ENCODE measurements at regions not wholly inside any gene's neighbourhood (a gene's known extent, or its start where the extent isn't known, plus 50 kb on each side); places are given as distances from the start of the nearest gene placed in this dataset.

DNA sequence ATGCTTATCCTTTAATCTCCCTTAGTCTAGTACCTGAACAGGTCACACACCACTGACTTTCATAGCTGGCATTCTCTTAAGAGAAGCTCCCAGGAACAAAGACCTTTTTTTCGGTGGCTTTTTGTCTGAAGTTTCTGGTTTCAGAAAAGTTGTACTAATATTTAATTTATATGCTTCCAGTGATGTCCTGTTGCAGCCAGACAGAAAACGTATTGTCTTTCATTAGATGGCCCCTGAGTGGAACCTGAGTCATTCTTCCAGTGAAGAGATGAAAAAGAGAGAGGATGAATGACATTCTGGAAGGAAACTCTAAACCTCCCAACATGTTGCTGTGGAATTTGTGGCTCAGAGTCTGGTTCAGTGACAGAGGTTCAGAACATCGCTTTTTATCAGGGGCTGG lies 274.8 kb upstream of the TAC1 start:
- no peaks in the 10 kb centered on the region for H3K27me3 ChIP-seq
- TF ChIP-seq POLR2A (IDR thresholded peaks at IDR 0.05) (no peak), EP300 (IDR thresholded peaks at IDR 0.05) (no peak), POLR2AphosphoS5 (IDR thresholded peaks at IDR 0.05) (no peak)
- TF ChIP-seq, protein P1, sequence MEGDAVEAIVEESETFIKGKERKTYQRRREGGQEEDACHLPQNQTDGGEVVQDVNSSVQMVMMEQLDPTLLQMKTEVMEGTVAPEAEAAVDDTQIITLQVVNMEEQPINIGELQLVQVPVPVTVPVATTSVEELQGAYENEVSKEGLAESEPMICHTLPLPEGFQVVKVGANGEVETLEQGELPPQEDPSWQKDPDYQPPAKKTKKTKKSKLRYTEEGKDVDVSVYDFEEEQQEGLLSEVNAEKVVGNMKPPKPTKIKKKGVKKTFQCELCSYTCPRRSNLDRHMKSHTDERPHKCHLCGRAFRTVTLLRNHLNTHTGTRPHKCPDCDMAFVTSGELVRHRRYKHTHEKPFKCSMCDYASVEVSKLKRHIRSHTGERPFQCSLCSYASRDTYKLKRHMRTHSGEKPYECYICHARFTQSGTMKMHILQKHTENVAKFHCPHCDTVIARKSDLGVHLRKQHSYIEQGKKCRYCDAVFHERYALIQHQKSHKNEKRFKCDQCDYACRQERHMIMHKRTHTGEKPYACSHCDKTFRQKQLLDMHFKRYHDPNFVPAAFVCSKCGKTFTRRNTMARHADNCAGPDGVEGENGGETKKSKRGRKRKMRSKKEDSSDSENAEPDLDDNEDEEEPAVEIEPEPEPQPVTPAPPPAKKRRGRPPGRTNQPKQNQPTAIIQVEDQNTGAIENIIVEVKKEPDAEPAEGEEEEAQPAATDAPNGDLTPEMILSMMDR (IDR thresholded peaks at IDR 0.05) = no peak
- 73 to 76% methylated on average over 3 of the region's 3 CpGs for WGBS, 2 donors
- no peaks in the 10 kb centered on the region for H3K9me3 ChIP-seq
- H3K4me3 ChIP-seq = no peak overlapping the region
- H3K36me3 ChIP-seq = no peaks in the 10 kb centered on the region
- no peak for DNase-seq
- intact Hi-C loops (cut with DNase I) = no loop called here
- H3K4me1 ChIP-seq = no peaks in the 10 kb centered on the region
- H3K27ac ChIP-seq = no peak overlapping the region

DNA sequence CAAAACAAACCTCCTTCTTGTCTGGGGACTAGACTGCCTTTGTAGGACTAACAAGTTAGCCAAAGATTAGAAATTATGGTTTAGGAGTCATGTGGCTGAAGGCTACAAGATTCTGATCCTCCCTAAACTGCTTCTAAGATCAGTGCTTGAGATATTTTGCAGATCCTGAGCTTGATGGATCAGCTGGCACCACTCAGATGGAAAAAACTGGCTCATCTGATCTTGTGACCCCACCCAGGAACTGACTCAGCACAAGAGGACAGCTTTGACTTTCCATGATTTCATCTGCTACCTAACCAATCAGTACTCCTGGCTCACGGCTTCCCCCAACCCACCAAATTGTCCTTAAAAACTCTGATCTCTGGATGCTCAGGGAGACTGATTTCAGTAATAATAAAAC lies 271.5 kb upstream of the TAC1 start:
- intact Hi-C loops (cut with DNase I) = no loop called here
- no peak overlapping the region for H3K27ac ChIP-seq
- TF ChIP-seq, protein P1 (IDR thresholded peaks at IDR 0.05) = no peak
- no peak for DNase-seq
- H3K36me3 ChIP-seq = no peaks in the 10 kb centered on the region
- no peaks in the 10 kb centered on the region for H3K4me1 ChIP-seq
- H3K9me3 ChIP-seq = no peaks in the 10 kb centered on the region
- no peak overlapping the region for H3K4me3 ChIP-seq
- 81 to 87% methylated on average over 1 of the region's 1 CpG for WGBS, 2 donors
- H3K27me3 ChIP-seq = no peaks in the 10 kb centered on the region

DNA sequence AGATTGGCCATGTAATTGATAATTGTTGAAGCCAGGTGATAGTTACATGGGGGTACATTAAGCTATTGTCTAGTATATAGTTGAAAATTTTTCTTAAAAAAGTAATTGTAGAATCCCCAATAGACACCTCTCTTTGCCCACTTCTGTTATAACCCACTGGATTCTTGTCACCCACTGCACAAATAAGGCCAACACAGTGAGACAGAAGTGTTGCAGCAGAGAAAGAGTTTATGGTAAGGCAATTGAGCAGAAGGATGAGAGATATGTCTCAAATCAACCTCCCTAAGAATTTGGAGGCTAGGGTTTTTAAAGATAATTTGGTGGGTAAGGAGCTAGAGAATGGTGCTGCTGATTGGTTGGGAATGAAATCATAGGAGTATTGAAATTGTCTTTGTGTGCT lies 270.3 kb upstream of the TAC1 start:
- Histone ChIP-seq H3K36me3 (no peaks in the 10 kb centered on the region), H3K27me3 (no peaks in the 10 kb centered on the region), H3K9me3 (no peaks in the 10 kb centered on the region), H3K4me3 (no peak overlapping the region), H3K27ac (no peak overlapping the region), H3K4me1 (no peaks in the 10 kb centered on the region)
- intact Hi-C loops (cut with DNase I) = no loop called here
- TF ChIP-seq EP300 (IDR thresholded peaks at IDR 0.05) (no peak), POLR2A (IDR thresholded peaks at IDR 0.05) (no peak), POLR2AphosphoS5 (IDR thresholded peaks at IDR 0.05) (no peak)
- TF ChIP-seq, protein P1 (IDR thresholded peaks at IDR 0.05) = no peak
- no peak for DNase-seq

DNA sequence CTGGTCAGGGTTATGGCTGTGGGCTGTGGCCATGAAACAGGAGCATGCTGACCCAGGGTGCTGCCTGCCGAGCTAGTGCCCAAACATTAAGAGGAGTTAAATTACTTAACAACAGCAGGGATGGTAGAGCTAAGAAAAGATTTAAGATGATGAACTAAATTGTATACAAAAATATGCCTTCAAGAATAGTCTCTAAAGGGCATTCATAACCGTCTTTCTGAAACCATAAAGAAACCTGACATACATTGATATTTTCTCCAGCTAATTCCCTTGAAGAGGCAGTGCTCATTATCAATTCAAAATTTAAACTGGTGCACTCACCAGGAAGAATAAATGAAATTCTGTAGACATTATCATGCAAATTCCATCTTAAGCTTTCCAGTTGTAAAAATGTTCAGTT lies 265.8 kb upstream of the TAC1 start:
- WGBS, 2 donors = 70 to 81% methylated on average over 2 of the region's 2 CpGs

More for the DNA sequence above, 265.8 kb upstream of the TAC1 start:
- TF ChIP-seq POLR2AphosphoS5 (IDR thresholded peaks at IDR 0.05) (no peak), EP300 (IDR thresholded peaks at IDR 0.05) (no peak), POLR2A (IDR thresholded peaks at IDR 0.05) (no peak)
- TF ChIP-seq, protein P1 (IDR thresholded peaks at IDR 0.05) = no peak
- no peak overlapping the region for H3K4me3 ChIP-seq
- no peaks in the 10 kb centered on the region for H3K27me3 ChIP-seq
- no peak overlapping the region for H3K27ac ChIP-seq
- no peaks in the 10 kb centered on the region for H3K36me3 ChIP-seq
- DNase-seq = no peak
- no peaks in the 10 kb centered on the region for H3K9me3 ChIP-seq
- no peaks in the 10 kb centered on the region for H3K4me1 ChIP-seq
- intact Hi-C loops (cut with DNase I) = no loop called here

Measured in sigmoid colon (tissue), 6 donors.